ENCODE measurements at regions not wholly inside any gene's neighbourhood (a gene's known extent, or its start where the extent isn't known, plus 50 kb on each side); places are given as distances from the start of the nearest gene placed in this dataset.
"Not testable (repeated sequence)": the region's sequence is repeated elsewhere in the genome, so short reads cannot be mapped to it uniquely, and the experiment has no call there.

DNA sequence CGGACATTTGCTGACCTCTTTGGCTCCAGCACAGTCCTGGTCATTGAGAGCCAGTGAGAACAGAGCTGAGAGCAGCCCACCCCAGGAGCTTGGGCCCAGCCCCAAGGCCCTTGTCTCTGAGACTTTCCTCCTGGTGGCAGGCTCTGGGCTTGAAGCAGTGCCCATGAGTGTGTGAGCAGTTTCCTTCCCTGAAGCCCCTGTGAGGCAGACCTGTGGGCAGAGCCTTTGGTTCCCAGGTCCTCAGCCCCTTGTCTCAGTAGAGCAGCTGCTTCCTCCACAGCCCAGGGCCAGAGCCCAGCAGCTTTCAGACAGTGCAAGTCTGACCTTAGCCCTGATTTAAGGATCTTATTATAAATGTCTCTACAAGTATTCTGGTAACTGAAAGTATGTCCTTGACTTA lies 1185.0 kb downstream of the RPIA start:
- DNase-seq: not testable (repeated sequence)

GRCh38 chr2:89876878-89877277 lies 1185.4 kb downstream of the RPIA start:
- DNase-seq: not testable (repeated sequence)

GRCh38 chr2:89882880-89883279 lies 1191.4 kb downstream of the RPIA start:
- not testable (repeated sequence) for DNase-seq

GRCh38 chr2:89883624-89884023 lies 1192.2 kb downstream of the RPIA start:
- not testable (repeated sequence) for DNase-seq

GRCh38 chr2:89885071-89885470 lies 1193.6 kb downstream of the RPIA start:
- not testable (repeated sequence) for DNase-seq

DNA sequence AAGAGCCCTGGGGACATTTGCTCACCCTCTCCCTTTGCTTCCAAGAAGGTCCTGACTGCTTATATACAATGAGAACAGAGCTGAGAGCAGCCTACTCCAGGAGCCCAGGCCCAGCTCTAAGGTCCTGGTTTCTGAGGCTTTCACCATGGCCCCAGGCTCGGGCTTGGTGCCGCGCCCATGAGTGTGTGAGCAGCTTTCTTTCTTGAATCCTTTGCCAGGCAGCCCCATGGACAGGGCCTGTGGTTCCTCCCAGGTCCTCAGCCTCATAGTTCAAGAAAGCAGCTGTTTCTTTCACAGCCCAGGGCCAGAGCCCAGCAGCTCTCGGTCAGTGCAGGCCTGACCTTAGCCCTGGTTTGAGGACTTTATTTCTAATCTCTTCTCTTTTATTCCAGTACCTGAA lies 1197.2 kb downstream of the RPIA start:
- not testable (repeated sequence) for DNase-seq

- DNase-seq: not testable (repeated sequence)
Observed at GRCh38 chr2:89890185-89890773, 1198.8 kb downstream of the RPIA start.

GRCh38 chr2:89894988-89895387 lies 1203.5 kb downstream of the RPIA start:
- not testable (repeated sequence) for DNase-seq

DNA sequence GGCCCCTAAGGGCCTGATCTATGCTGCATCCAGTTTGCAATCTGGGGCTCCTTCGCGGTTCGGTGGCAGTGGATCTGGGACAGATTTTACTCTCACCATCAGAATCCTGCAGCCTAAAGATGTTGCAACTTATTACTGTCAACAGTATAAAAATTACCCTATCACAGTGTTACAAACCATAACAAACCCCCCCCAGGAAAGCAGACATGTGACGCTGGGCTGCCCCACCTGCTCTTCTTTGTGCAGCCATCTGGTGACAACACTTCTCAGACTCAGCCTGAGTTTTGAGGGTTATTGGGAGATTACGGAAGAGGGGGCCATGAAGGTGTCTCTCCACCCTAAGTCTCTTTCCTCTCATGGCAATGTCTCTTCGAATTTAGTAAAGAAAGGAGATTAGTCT lies 1204.2 kb downstream of the RPIA start:
- not testable (repeated sequence) for DNase-seq

DNA sequence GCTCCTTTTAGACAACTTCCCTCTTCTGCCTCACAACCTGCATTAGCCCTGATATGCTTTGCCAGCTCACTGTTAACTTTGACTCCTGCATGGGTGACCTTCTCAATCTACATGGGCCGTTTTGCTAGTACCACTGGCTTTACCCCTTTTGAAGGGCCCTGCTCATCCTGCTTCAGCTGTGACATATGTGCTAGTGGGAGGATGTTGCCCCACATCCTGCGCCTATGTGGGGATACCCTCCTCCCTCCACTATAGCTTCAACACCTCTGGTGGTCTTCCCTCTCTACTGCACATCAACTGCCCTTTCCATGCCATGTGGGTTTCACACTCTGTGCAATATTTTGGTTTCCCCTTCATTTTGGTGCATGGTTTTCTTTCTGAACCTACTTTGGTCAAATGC lies 1235.5 kb downstream of the RPIA start:
- not testable (repeated sequence) for DNase-seq

GRCh38 chr2:89935436-89935835 lies 1244.0 kb downstream of the RPIA start:
- DNase-seq: not testable (repeated sequence)

DNA sequence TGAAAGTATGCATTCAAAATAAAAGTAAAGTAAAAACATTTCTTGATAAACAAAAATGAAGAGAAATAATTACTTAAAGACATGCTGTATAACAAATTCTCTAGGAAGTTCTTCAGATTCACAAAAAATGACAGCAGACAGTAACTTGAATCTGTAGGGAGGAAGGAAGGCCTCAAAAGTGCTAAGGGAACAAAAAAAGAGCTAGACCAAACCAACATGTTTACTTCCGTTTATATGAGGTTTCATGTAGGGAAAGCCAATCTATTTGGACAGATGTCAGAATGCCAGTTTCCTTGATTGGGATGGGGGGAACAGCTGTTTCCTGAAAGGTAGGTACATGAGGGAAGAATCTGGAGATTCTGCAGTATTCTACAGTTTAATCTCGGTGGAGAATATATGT lies 1244.5 kb downstream of the RPIA start:
- DNase-seq: not testable (repeated sequence)

GRCh38 chr2:89936559-89936958 lies 1245.1 kb downstream of the RPIA start:
- not testable (repeated sequence) for DNase-seq

- DNase-seq: not testable (repeated sequence)
Observed at GRCh38 chr2:89938756-89939155, 1247.3 kb downstream of the RPIA start.

DNA sequence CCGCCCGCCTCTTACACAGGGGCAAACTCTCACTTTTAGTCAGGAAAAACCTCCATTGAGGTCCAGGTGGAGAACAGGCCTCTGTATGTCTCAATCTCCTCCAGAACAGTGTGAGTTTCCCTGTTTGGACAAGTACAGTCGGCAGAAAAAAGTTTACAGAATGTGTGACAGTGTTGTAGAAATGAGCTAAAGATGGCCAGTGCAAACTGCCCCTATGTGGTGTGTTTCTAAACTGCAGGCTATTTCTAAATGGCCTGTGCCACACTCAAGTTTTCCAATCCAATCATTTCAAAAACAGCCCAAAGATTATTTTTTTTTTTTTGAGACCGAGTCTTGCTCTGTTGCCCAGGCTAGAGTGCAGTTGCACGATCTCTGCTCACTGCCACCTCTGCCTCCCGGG lies 1252.8 kb downstream of the RPIA start:
- not testable (repeated sequence) for DNase-seq

GRCh38 chr2:89945004-89945616 lies 1253.6 kb downstream of the RPIA start:
- DNase-seq: not testable (repeated sequence)

DNA sequence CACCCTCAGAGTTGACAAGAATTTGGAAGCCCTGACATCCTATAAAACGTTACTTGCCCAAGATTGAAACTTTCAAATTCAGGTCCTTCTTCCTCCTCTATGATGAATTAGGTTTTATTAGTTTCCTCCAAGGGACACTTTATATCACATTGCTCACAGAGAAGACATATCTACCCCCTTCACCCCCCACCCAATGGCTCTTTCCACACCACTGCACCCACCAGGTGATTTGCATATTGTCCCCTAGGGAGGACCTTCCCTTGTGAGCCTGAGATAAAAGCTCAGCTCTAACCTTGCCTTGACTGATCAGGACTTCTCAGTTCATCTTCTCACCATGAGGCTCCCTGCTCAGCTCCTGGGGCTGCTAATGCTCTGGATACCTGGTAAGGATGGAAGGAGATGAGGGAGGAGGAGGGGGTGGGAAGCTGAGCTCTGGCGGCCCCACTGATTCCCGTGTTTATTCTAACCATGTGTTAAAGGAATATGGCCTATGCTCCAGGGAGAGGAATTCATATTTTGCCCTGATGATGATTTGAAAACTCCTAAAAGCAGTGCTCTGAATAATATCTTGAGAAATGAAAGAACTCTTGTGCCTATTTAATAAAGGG lies 1255.8 kb downstream of the RPIA start:
- DNase-seq: not testable (repeated sequence)

GRCh38 chr2:89948102-89948501 lies 1256.6 kb downstream of the RPIA start:
- not testable (repeated sequence) for DNase-seq

DNA sequence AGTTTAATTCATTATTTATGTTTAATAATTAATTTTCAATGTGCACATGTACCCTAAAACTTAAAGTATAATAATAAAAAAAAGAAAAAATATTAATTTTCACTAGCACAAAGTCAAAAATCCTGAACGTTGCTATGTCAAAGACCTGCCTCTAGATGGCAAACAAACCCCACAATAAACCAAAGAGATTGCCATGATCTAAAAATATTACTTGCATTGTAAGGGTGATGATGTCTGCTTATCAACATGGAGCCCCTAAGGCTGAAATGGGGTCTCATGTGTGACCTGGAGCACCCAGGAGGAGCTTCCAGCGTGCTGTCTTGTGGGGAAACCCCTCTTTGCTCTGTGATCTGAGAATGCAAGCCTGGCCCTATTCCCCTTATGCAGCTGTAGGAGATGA lies 1259.3 kb downstream of the RPIA start:
- DNase-seq: not testable (repeated sequence)

- not testable (repeated sequence) for DNase-seq
Observed at GRCh38 chr2:89957236-89957635, 1265.8 kb downstream of the RPIA start.

DNA sequence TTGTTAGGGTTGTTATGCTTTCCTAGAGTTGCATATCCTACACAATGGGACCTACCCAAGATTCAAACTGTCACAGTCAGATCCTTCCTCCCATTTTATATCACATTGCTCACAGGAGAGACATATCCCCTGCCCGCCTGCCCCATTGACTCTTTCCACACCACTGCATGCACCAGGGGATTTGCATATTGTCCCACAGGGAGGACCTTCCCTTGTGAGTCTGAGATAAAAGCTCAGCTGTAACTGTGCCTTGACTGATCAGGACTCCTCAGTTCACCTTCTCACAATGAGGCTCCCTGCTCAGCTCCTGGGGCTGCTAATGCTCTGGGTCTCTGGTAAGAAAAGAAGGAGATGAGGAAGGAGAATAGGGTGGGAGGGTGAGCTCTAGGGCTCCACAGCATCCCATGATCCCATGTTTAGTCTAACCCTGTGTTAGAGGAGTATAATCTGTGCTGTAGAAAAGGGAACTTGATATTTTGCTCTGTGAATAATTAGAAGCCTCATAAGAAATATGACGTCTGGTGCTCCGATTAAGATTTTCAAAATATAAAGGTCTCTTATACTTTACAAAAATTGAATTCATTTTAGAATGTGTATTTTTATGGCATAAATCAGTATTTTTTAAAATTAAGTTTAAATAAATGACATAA lies 1268.4 kb downstream of the RPIA start:
- not testable (repeated sequence) for DNase-seq

DNA sequence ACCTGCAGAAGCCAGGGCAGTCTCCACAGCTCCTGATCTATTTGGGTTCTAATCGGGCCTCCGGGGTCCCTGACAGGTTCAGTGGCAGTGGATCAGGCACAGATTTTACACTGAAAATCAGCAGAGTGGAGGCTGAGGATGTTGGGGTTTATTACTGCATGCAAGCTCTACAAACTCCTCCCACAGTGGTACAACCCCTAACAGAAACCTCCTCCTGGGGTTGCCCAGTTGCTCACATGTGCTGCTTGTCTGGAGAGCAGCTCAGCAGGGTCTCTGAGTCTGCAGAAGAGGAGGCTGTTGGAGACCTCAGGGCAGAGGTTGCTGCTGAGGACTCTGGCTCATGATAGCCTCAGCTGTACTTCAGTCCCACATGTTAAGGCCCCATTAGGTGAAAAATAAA lies 1269.1 kb downstream of the RPIA start:
- not testable (repeated sequence) for DNase-seq

DNA sequence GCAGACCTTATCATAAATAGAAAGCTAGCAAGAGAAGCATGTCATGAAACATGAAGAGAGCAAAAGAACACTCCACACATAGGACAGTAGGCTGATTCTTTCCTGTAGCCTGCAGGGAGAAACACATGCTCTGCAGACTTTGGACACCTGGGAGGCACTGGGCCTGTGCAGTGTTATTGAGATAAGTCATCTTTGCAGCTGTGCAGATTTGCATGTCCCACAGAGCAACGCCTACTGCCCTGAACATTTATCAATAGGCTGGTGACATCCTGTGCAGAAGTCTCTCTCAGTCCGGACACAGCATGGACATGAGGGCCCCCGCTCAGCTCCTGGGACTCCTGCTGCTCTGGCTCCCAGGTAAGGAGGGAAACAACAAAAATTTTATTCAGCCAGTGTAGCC lies 1277.1 kb downstream of the RPIA start:
- DNase-seq: not testable (repeated sequence)

- DNase-seq: not testable (repeated sequence)
Observed at GRCh38 chr2:89969190-89969589, 1277.7 kb downstream of the RPIA start.
